ENCODE measurements at regions not wholly inside any gene's neighbourhood (a gene's known extent, or its start where the extent isn't known, plus 50 kb on each side); places are given as distances from the start of the nearest gene placed in this dataset.

DNA sequence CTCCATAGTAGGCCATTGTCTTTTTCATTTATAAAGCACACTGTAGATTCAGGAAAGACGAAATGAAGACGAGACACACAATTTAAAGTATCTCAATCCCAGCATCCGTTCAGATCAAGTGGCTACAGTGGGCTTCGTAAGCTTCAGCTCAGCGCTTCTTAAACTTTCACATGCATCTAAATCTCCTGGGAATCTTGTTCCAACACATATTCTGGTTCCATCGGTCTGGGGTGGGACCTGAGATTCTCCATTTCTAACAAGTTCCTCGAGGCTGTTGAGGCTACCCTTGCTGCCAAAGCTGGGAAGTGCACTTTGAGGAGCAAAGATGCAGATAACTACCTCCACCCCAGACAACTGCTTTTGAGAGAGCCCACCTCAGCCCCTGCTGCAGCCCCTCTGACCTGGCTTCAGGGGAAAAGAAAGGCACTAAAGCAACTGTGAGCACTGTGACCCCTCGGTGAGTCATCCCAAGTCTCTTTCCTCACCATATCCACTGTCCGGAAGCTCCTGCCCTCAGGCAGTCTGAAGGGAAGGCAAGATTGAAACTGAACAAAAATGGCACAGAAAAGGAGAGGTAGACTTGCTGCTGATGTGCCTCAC, 201.1 kb upstream of the FBXO11 start:
- Histone ChIP-seq H3K4me3 (ENCODE audit: low read length, poor library complexity, severe bottlenecking) (no peak overlapping the region), H3K79me2 (ENCODE audit: insufficient read depth, low read length) (no peaks in the 10 kb centered on the region), H3K9me2 (replicated peaks; ENCODE audit: low read depth, low read length) (no peaks in the 10 kb centered on the region), H3K4me2 (ENCODE audit: low read depth, low read length, poor library complexity, severe bottlenecking) (peak overlapping the region; percentile 59), H3K27me3 (ENCODE audit: insufficient read depth, low read length, poor library complexity, severe bottlenecking) (no peaks in the 10 kb centered on the region), H3K9ac (ENCODE audit: low read depth, low read length, poor library complexity, severe bottlenecking) (no peak overlapping the region), H3K36me3 (ENCODE audit: insufficient read depth, low read length) (no peaks in the 10 kb centered on the region), H4K20me1 (ENCODE audit: insufficient read depth, low read length, poor library complexity, severe bottlenecking) (no peaks in the 10 kb centered on the region), H2AFZ (ENCODE audit: low read length) (no peak overlapping the region), H3K9me3 (ENCODE audit: insufficient read depth, low read depth, low read length) (no peaks in the 10 kb centered on the region), H3F3A (ENCODE audit: low read depth) (no peaks in the 10 kb centered on the region), H3K4me1 (ENCODE audit: insufficient read depth, low read length, poor library complexity, severe bottlenecking) (peaks cover 15% of the 10 kb centered on the region)
- TF ChIP-seq EZH2phosphoT487 (IDR thresholded peaks at IDR 0.05; ENCODE audit: borderline replicate concordance), result no peak
- TF ChIP-seq, protein P1, sequence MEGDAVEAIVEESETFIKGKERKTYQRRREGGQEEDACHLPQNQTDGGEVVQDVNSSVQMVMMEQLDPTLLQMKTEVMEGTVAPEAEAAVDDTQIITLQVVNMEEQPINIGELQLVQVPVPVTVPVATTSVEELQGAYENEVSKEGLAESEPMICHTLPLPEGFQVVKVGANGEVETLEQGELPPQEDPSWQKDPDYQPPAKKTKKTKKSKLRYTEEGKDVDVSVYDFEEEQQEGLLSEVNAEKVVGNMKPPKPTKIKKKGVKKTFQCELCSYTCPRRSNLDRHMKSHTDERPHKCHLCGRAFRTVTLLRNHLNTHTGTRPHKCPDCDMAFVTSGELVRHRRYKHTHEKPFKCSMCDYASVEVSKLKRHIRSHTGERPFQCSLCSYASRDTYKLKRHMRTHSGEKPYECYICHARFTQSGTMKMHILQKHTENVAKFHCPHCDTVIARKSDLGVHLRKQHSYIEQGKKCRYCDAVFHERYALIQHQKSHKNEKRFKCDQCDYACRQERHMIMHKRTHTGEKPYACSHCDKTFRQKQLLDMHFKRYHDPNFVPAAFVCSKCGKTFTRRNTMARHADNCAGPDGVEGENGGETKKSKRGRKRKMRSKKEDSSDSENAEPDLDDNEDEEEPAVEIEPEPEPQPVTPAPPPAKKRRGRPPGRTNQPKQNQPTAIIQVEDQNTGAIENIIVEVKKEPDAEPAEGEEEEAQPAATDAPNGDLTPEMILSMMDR (conservative IDR thresholded peaks at IDR 0.05; ENCODE audit: low read length), result no peak

DNA sequence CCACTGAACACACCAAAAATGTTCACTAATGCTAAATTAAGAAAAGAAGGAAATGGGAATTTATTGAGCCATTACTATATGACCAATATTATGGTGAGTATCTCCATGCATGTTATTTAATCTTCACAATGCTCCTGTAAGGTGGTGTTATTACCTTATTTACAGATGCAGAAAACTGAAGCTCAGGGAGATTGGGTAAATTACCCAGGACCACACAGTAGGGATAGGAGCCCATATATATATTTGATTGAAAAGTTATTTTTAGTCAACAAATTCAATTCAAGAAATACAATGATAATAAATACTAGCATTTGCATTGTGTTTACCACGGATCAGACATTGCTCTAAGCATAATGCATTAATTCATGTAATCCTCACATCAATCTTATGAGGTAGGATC, 202.2 kb upstream of the FBXO11 start:
- Histone ChIP-seq H3K4me1 (ENCODE audit: insufficient read depth, low read length, poor library complexity, severe bottlenecking) (peaks cover 15% of the 10 kb centered on the region), H2AFZ (ENCODE audit: low read length) (no peak overlapping the region)
- TF ChIP-seq EZH2phosphoT487 (IDR thresholded peaks at IDR 0.05; ENCODE audit: borderline replicate concordance), result no peak
- TF ChIP-seq, protein P1 (conservative IDR thresholded peaks at IDR 0.05; ENCODE audit: low read length), result no peak

DNA sequence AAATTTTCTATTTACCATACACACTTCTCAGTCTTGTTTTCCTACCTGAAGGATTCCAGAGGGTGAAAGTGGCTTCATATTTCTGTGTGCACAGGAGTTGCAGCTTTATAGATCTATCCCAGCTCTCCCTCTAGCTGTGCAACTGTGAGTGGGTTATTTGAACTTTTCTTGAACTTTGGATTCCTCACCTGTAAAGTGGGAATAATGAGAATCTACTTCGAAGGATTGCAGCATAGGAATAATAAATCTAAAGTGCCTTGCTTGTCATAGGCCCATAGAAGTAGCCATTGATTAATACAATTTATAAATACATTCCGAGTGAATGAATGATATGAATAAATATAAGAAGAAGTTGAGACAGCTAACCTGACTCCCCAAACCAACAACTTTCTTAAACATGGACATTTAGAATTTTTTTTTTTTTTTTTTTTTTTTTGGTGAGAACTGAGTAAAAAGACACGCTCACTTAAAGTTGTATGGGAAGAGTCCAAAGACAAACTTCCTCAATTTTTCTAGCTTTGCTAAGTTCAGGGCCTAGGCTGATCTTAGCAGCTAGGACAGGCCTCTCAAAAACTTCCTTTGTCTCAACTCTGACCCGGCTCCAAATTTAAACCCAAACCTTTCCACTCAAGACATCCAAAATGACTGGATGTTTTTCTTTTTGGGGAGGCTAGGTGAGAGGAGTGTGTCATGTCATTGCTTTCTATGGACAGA, 203.3 kb upstream of the FBXO11 start:
- Histone ChIP-seq H3K36me3 (ENCODE audit: insufficient read depth, low read length) (no peaks in the 10 kb centered on the region), H2AFZ (ENCODE audit: low read length) (no peak overlapping the region), H3K9me2 (replicated peaks; ENCODE audit: low read depth, low read length) (no peaks in the 10 kb centered on the region), H3K9me3 (ENCODE audit: insufficient read depth, low read depth, low read length) (no peaks in the 10 kb centered on the region), H3K4me3 (ENCODE audit: low read length, poor library complexity, severe bottlenecking) (no peak overlapping the region), H3K4me2 (ENCODE audit: low read depth, low read length, poor library complexity, severe bottlenecking) (no peak overlapping the region), H4K20me1 (ENCODE audit: insufficient read depth, low read length, poor library complexity, severe bottlenecking) (no peaks in the 10 kb centered on the region), H3K9ac (ENCODE audit: low read depth, low read length, poor library complexity, severe bottlenecking) (no peak overlapping the region), H3K4me1 (ENCODE audit: insufficient read depth, low read length, poor library complexity, severe bottlenecking) (peaks cover 15% of the 10 kb centered on the region), H3F3A (ENCODE audit: low read depth) (no peaks in the 10 kb centered on the region), H3K79me2 (ENCODE audit: insufficient read depth, low read length) (no peaks in the 10 kb centered on the region), H3K27me3 (ENCODE audit: insufficient read depth, low read length, poor library complexity, severe bottlenecking) (no peaks in the 10 kb centered on the region)
- TF ChIP-seq EZH2phosphoT487 (IDR thresholded peaks at IDR 0.05; ENCODE audit: borderline replicate concordance), result no peak
- TF ChIP-seq, protein P1 (conservative IDR thresholded peaks at IDR 0.05; ENCODE audit: low read length), result no peak

More for the DNA sequence above, 202.2 kb upstream of the FBXO11 start:
- H3K27me3 ChIP-seq (ENCODE audit: insufficient read depth, low read length, poor library complexity, severe bottlenecking), result no peaks in the 10 kb centered on the region
- H3K79me2 ChIP-seq (ENCODE audit: insufficient read depth, low read length), result no peaks in the 10 kb centered on the region
- H3K4me2 ChIP-seq (ENCODE audit: low read depth, low read length, poor library complexity, severe bottlenecking), result no peak overlapping the region
- no peaks in the 10 kb centered on the region for H3K9me2 ChIP-seq (replicated peaks; ENCODE audit: low read depth, low read length)
- no peaks in the 10 kb centered on the region for H3K36me3 ChIP-seq (ENCODE audit: insufficient read depth, low read length)
- H3F3A ChIP-seq (ENCODE audit: low read depth), result no peaks in the 10 kb centered on the region
- no peaks in the 10 kb centered on the region for H3K9me3 ChIP-seq (ENCODE audit: insufficient read depth, low read depth, low read length)
- H3K4me3 ChIP-seq (ENCODE audit: low read length, poor library complexity, severe bottlenecking), result no peak overlapping the region
- no peaks in the 10 kb centered on the region for H4K20me1 ChIP-seq (ENCODE audit: insufficient read depth, low read length, poor library complexity, severe bottlenecking)
- H3K9ac ChIP-seq (ENCODE audit: low read depth, low read length, poor library complexity, severe bottlenecking), result no peak overlapping the region
